IPS DF 4.7 (cell line): ENCODE measurements at regions not wholly inside any gene's neighbourhood (a gene's known extent, or its start where the extent isn't known, plus 50 kb on each side); places are given as distances from the start of the nearest gene placed in this dataset.
"Not testable (repeated sequence)": the region's sequence is repeated elsewhere in the genome, so short reads cannot be mapped to it uniquely, and the experiment has no call there.

Experiments
- DNase-seq: peaks from one replicate; pipeline ENCODE4 v3.0.0-alpha.2; 2013; ENCODE audit warnings: low spot score; ENCODE audit errors: extremely low read depth

GRCh38 chr2:12486205-12487118 is 230.3 kb upstream of the TRIB2 start:
- DNase-seq = no peak

GRCh38 chr2:12487253-12488004 is 229.3 kb upstream of the TRIB2 start:
- DNase-seq = no peak

- no peak for DNase-seq
Measured at GRCh38 chr2:12488352-12489318, 228.1 kb upstream of the TRIB2 start.

GRCh38 chr2:12490641-12491040 is 226.1 kb upstream of the TRIB2 start:
- DNase-seq = no peak

GRCh38 chr2:12492360-12492759 is 224.4 kb upstream of the TRIB2 start:
- not testable (repeated sequence) for DNase-seq

GRCh38 chr2:12493031-12493513 is 223.7 kb upstream of the TRIB2 start:
- DNase-seq = no peak

- no peak for DNase-seq
Measured at GRCh38 chr2:12495247-12495868, 221.4 kb upstream of the TRIB2 start.

GRCh38 chr2:12498286-12498685 is 218.4 kb upstream of the TRIB2 start:
- no peak for DNase-seq

GRCh38 chr2:12498704-12499103 is 218.0 kb upstream of the TRIB2 start:
- DNase-seq = no peak

GRCh38 chr2:12500899-12501298 is 215.8 kb upstream of the TRIB2 start:
- no peak for DNase-seq

GRCh38 chr2:12501469-12502158 is 215.1 kb upstream of the TRIB2 start:
- no peak for DNase-seq

GRCh38 chr2:12502759-12503158 is 214.0 kb upstream of the TRIB2 start:
- DNase-seq = no peak

GRCh38 chr2:12504443-12504842 is 212.3 kb upstream of the TRIB2 start:
- DNase-seq = no peak

GRCh38 chr2:12506846-12507245 is 209.9 kb upstream of the TRIB2 start:
- no peak for DNase-seq

GRCh38 chr2:12507295-12507694 is 209.4 kb upstream of the TRIB2 start:
- DNase-seq = no peak

- no peak for DNase-seq
Measured at GRCh38 chr2:12510070-12510469, 206.7 kb upstream of the TRIB2 start.

- DNase-seq = no peak
Measured at GRCh38 chr2:12513339-12513738, 203.4 kb upstream of the TRIB2 start.

GRCh38 chr2:12514168-12514567 is 202.6 kb upstream of the TRIB2 start:
- DNase-seq = no peak

GRCh38 chr2:12514631-12515437 is 201.9 kb upstream of the TRIB2 start:
- no peak for DNase-seq
